Ascending aorta (tissue), 2 donors: ENCODE measurements at regions not wholly inside any gene's neighbourhood (a gene's known extent, or its start where the extent isn't known, plus 50 kb on each side); places are given as distances from the start of the nearest gene placed in this dataset.

Source experiments
- DNase-seq, 2 donors: peaks; one replicate each; pipeline ENCODE4 v3.0.0-alpha.2; 2019; ENCODE audit warnings: low spot score in 2 of 2
- H3K27ac ChIP-seq, 2 donors: fragments of 200-600 bp; sonication (generic); one replicate each; pipeline ENCODE4 v1.5.1; 2016 to 2017; ENCODE audit warnings: mild to moderate bottlenecking in 1 of 2
- H3K27me3 ChIP-seq: fragments of 200-600 bp; sonication (generic); one replicate; pipeline ENCODE4 v1.5.1; 2017
- H3K36me3 ChIP-seq, 2 donors: fragments of 200-600 bp; sonication (generic); one replicate each; pipeline ENCODE4 v1.5.1; 2016
- H3K4me1 ChIP-seq, 2 donors: fragments of 200-600 bp; sonication (generic); one replicate each; pipeline ENCODE4 v1.5.1; 2016 to 2017; ENCODE audit warnings: mild to moderate bottlenecking in 1 of 2
- H3K4me3 ChIP-seq, 2 donors: fragments of 200-600 bp; sonication (generic); one replicate each; pipeline ENCODE4 v1.5.1; 2016 to 2017; ENCODE audit warnings: mild to moderate bottlenecking in 1 of 2
- H3K9me3 ChIP-seq, 2 donors: fragments of 200-600 bp; sonication (generic); one replicate each; pipeline ENCODE4 v1.5.1; 2016
- CTCF ChIP-seq, 3 experiments: fragments of 200-600 bp in 2 of 3; fragments of 450-650 bp in 1 of 3; sonication (generic) in 2 of 3; IDR thresholded peaks; one replicate each; pipeline ENCODE4 v1.5.1; 2016 to 2019; ENCODE audit warnings: antibody characterized with exemption in 3 of 3, mild to moderate bottlenecking in 1 of 3, moderate library complexity in 1 of 3
- intact Hi-C: fragments of 100-400 bp; cut with DNase I; formaldehyde crosslinking; loops from one replicate; pipeline ENCODE4 v1.15.1; 2023

GRCh38 chr5:2177244-2177643, 294.5 kb upstream of the IRX4 start:
- Histone ChIP-seq H3K4me1 (no peaks in the 10 kb centered on the region), H3K36me3 (no peaks in the 10 kb centered on the region), H3K27ac (no peak overlapping the region), H3K27me3 (no peaks in the 10 kb centered on the region), H3K4me3 (no peak overlapping the region), H3K9me3 (no peaks in the 10 kb centered on the region)
- no peak for TF ChIP-seq CTCF (IDR thresholded peaks at IDR 0.05)
- intact Hi-C loops: no loop called here
- no peak for DNase-seq

GRCh38 chr5:2176581-2176980, 293.9 kb upstream of the IRX4 start:
- Histone ChIP-seq H3K27me3 (no peaks in the 10 kb centered on the region), H3K9me3 (no peaks in the 10 kb centered on the region), H3K27ac (no peak overlapping the region), H3K4me3 (no peak overlapping the region), H3K4me1 (no peaks in the 10 kb centered on the region), H3K36me3 (no peaks in the 10 kb centered on the region)
- no peak for DNase-seq
- intact Hi-C loops: no loop called here
- TF ChIP-seq CTCF (IDR thresholded peaks at IDR 0.05): no peak

- no peak for TF ChIP-seq CTCF (IDR thresholded peaks at IDR 0.05)
- Histone ChIP-seq H3K27ac (no peak overlapping the region), H3K4me1 (no peaks in the 10 kb centered on the region), H3K4me3 (no peak overlapping the region), H3K9me3 (no peaks in the 10 kb centered on the region), H3K27me3 (no peaks in the 10 kb centered on the region), H3K36me3 (no peaks in the 10 kb centered on the region)
- intact Hi-C loops: no loop called here
- DNase-seq: peak in 1 of 2 donors; percentile 40
Measured at GRCh38 chr5:2175842-2176404, 293.2 kb upstream of the IRX4 start.

- no peak for DNase-seq
- Histone ChIP-seq H3K27me3 (no peaks in the 10 kb centered on the region), H3K9me3 (no peaks in the 10 kb centered on the region), H3K4me3 (no peak overlapping the region), H3K4me1 (no peaks in the 10 kb centered on the region), H3K36me3 (no peaks in the 10 kb centered on the region), H3K27ac (no peak overlapping the region)
- no peak for TF ChIP-seq CTCF (IDR thresholded peaks at IDR 0.05)
- intact Hi-C loops: no loop called here
Measured at GRCh38 chr5:2175041-2175440, 292.3 kb upstream of the IRX4 start.

GRCh38 chr5:2174538-2174937, 291.8 kb upstream of the IRX4 start:
- no peak overlapping the region for H3K27ac ChIP-seq
- no peaks in the 10 kb centered on the region for H3K36me3 ChIP-seq
- no peaks in the 10 kb centered on the region for H3K27me3 ChIP-seq
- TF ChIP-seq CTCF (IDR thresholded peaks at IDR 0.05): no peak
- no peaks in the 10 kb centered on the region for H3K4me1 ChIP-seq
- no peaks in the 10 kb centered on the region for H3K9me3 ChIP-seq
- intact Hi-C loops: no loop called here
- no peak overlapping the region for H3K4me3 ChIP-seq
- no peak for DNase-seq
